Fibroblast of lung (primary cell): ENCODE measurements at regions not wholly inside any gene's neighbourhood (a gene's known extent, or its start where the extent isn't known, plus 50 kb on each side); places are given as distances from the start of the nearest gene placed in this dataset.
"Not testable (repeated sequence)": the region's sequence is repeated elsewhere in the genome, so short reads cannot be mapped to it uniquely, and the experiment has no call there.

Source experiments
- CTCF ChIP-seq, 2 donors: IDR thresholded peaks in 1 of 2; conservative IDR thresholded peaks in 1 of 2; 1 replicate in 1 of 2; 2 replicates in 1 of 2; pipeline ENCODE4 v1.5.1; 2011 to 2012; ENCODE audit warnings: low read length in 2 of 2, control low read depth in 1 of 2, inconsistent platforms in 1 of 2, low read depth in 1 of 2, mild to moderate bottlenecking in 1 of 2
- EZH2 ChIP-seq: IDR thresholded peaks from 2 replicates; pipeline ENCODE4 v1.5.1; 2012; ENCODE audit warnings: low read length, control low read depth, mild to moderate bottlenecking; ENCODE audit errors: missing control alignments

GRCh38 chr6:144977250-144977864 is 692.2 kb downstream of the UTRN start:
- not testable (repeated sequence) for TF ChIP-seq CTCF (conservative IDR thresholded peaks at IDR 0.05 in 1 of 2, IDR thresholded peaks at IDR 0.05 in 1 of 2; ENCODE audit: low read depth in 1 of 2, low read length in 2 of 2); EZH2
